GM12892 (cell line): ENCODE measurements at regions not wholly inside any gene's neighbourhood (a gene's known extent, or its start where the extent isn't known, plus 50 kb on each side); places are given as distances from the start of the nearest gene placed in this dataset.

ENCODE experiments used
- POLR2A ChIP-seq: IDR thresholded peaks from 2 replicates; pipeline ENCODE4 v1.6.1; 2011; ENCODE audit warnings: low read depth, low read length, control low read depth
- POLR2AphosphoS5 ChIP-seq: IDR thresholded peaks from 2 replicates; pipeline ENCODE4 v1.6.1; 2011; ENCODE audit warnings: low read depth, low read length, control low read depth

GRCh38 chr4:74627504-74627903 lies 166.8 kb downstream of the BTC start:
- TF ChIP-seq POLR2A: no peak
- TF ChIP-seq POLR2AphosphoS5: no peak
